ENCODE measurements at regions not wholly inside any gene's neighbourhood (a gene's known extent, or its start where the extent isn't known, plus 50 kb on each side); places are given as distances from the start of the nearest gene placed in this dataset.

GRCh38 chr3:88744896-88745295 lies 362.5 kb upstream of the EPHA3 start:
- no peak for TF ChIP-seq CTCF (IDR thresholded peaks at IDR 0.05; ENCODE audit: poor library complexity, severe bottlenecking)
- no peak for TF ChIP-seq EZH2 (IDR thresholded peaks at IDR 0.05; ENCODE audit: borderline replicate concordance, insufficient read depth, low read length, poor library complexity, severe bottlenecking)
- TF ChIP-seq RAD21 (conservative IDR thresholded peaks at IDR 0.05) = no peak
- TF ChIP-seq EP300 (conservative IDR thresholded peaks at IDR 0.05; ENCODE audit: poor library complexity, severe bottlenecking) = no peak
- TF ChIP-seq MXI1 (conservative IDR thresholded peaks at IDR 0.05; ENCODE audit: poor library complexity, severe bottlenecking) = no peak
- TF ChIP-seq POLR2AphosphoS5 (IDR thresholded peaks at IDR 0.05) = no peak
- TF ChIP-seq TAF1 (IDR thresholded peaks at IDR 0.05; ENCODE audit: low read depth) = no peak

Data from neural cell (in vitro differentiated cells).